Panc1 (cell line): ENCODE measurements at regions not wholly inside any gene's neighbourhood (a gene's known extent, or its start where the extent isn't known, plus 50 kb on each side); places are given as distances from the start of the nearest gene placed in this dataset.

Source experiments
- ATAC-seq: fragments of 200-7000 bp; cut with Tn5 transposase; 2 replicates; pipeline ENCODE4 v1.9.1; 2020; ENCODE audit warnings: mild to moderate bottlenecking, moderate library complexity
- BruUV-seq: library from RNA; stranded (reverse); fragments of 400-500 nt; replicated peaks from 2 replicates; lab custom pipeline; 2021; lab: Mats Ljungman, UMichigan
- CTCF ChIA-PET: fragments of 300-600 bp; sonication (Branson Sonifier 250); formaldehyde crosslinking; loops from one replicate; lab custom pipeline; 2022; ENCODE audit warnings: antibody characterized with exemption; lab: Charles Lee
- POLR2A ChIA-PET: fragments of 300-600 bp; sonication (Branson Sonifier 250); formaldehyde crosslinking; loops from one replicate; lab custom pipeline; 2022; ENCODE audit warnings: antibody characterized with exemption; lab: Charles Lee
- DNase-seq: peaks from one replicate; pipeline ENCODE4 v3.0.0-alpha.2; 2010; ENCODE audit warnings: low read depth, low spot score
- H3K27ac ChIP-seq: 2 replicates; pipeline ENCODE4 v1.5.1; 2011; ENCODE audit warnings: mild to moderate bottlenecking, low read length, inconsistent platforms
- H3K27me3 ChIP-seq: fragments of 200-500 bp; sonication (Bioruptor generic); 2 replicates; pipeline ENCODE4 v1.6.0; 2014; ENCODE audit warnings: low read length, inconsistent platforms; ENCODE audit not compliant: control insufficient read depth, insufficient read depth
- H3K36me3 ChIP-seq: fragments of 200-500 bp; sonication (Bioruptor generic); 2 replicates; pipeline ENCODE4 v1.5.1; 2014; ENCODE audit warnings: inconsistent platforms, mild to moderate bottlenecking, low read length, moderate library complexity; ENCODE audit not compliant: control insufficient read depth, insufficient read depth
- H3K4me1 ChIP-seq: 2 replicates; pipeline ENCODE4 v1.5.1; 2011; ENCODE audit warnings: inconsistent platforms, mild to moderate bottlenecking, low read length, moderate library complexity; ENCODE audit not compliant: control insufficient read depth, insufficient read depth
- H3K4me3 ChIP-seq, 2 experiments: 2 replicates each; pipeline ENCODE4 v1.5.1; 2011 to 2012; ENCODE audit warnings: low read depth in 2 of 2, low read length in 2 of 2, mild to moderate bottlenecking in 2 of 2, inconsistent platforms in 1 of 2, moderate library complexity in 1 of 2
- H3K9me3 ChIP-seq: fragments of 200-500 bp; sonication (Bioruptor generic); 2 replicates; pipeline ENCODE4 v1.5.1; 2014; ENCODE audit warnings: low read depth, mild to moderate bottlenecking, inconsistent platforms, low read length, moderate library complexity; ENCODE audit not compliant: control insufficient read depth, insufficient read depth
- CTCF ChIP-seq: fragments of 450-650 bp; IDR thresholded peaks from 2 replicates; pipeline ENCODE4 v1.5.1; 2017; ENCODE audit warnings: mild to moderate bottlenecking
- POLR2AphosphoS5 ChIP-seq: IDR thresholded peaks from 2 replicates; pipeline ENCODE4 v1.6.1; 2012; ENCODE audit warnings: mild to moderate bottlenecking, low read depth, low read length, moderate library complexity
- REST ChIP-seq, 2 experiments: IDR thresholded peaks; 2 replicates each; pipeline ENCODE4 v1.6.1; 2011 to 2012; ENCODE audit warnings: low read depth in 2 of 2, control low read depth in 1 of 2, low read length in 1 of 2, mild to moderate bottlenecking in 1 of 2, moderate library complexity in 1 of 2; ENCODE audit not compliant: insufficient read depth in 1 of 2
- SIN3A ChIP-seq: IDR thresholded peaks from 2 replicates; pipeline ENCODE4 v1.6.1; 2012; ENCODE audit warnings: low read depth, mild to moderate bottlenecking, low read length, moderate library complexity, borderline replicate concordance; ENCODE audit not compliant: insufficient read depth
- TCF7L2 ChIP-seq: IDR thresholded peaks from 2 replicates; pipeline ENCODE4 v1.6.1; 2011; ENCODE audit warnings: mild to moderate bottlenecking, low read depth, low read length, inconsistent platforms
- in situ Hi-C: cut with HindIII; loops from 2 replicates; pipeline ENCODE4 v1.10.0; 2016; ENCODE audit warnings: low sequenced_read_pairs, low pct_unique_long_range_greater_than_20kb
- intact Hi-C: fragments of 100-400 bp; cut with micrococcal nuclease; formaldehyde crosslinking; loops from one replicate; pipeline ENCODE4 v1.10.0; 2022; ENCODE audit not compliant: unreplicated experiment

- Histone ChIP-seq H3K4me1 (no peaks in the 10 kb centered on the region), H3K36me3 (no peaks in the 10 kb centered on the region), H3K9me3 (no peaks in the 10 kb centered on the region), H3K27me3 (no peaks in the 10 kb centered on the region), H3K27ac (no peak overlapping the region), H3K4me3 (no peak overlapping the region)
- ATAC-seq (no peak), DNase-seq (no peak)
- ChIA-PET POLR2A (interaction anchor here (0.6 kb wide), 1 partner anchor 27 kb away, joined by 3 read pairs; no protein-coding TSS in a partner anchor), CTCF (no interaction called here)
- TF ChIP-seq REST (IDR thresholded peaks at IDR 0.05; ENCODE audit: insufficient read depth in 1 of 2, low read depth in 2 of 2, low read length in 1 of 2) (no peak), CTCF (no peak), SIN3A (no peak), POLR2AphosphoS5 (no peak), TCF7L2 (no peak)
- intact Hi-C loops: no loop called here
- BruUV-seq: no TSS peak
- in situ Hi-C loops: no loop called here
Measured at GRCh38 chr6:67449602-67450001, 1185.5 kb upstream of the ADGRB3 start.

- no peak overlapping the region for H3K4me3 ChIP-seq
- no peak for TF ChIP-seq CTCF
- no peak for TF ChIP-seq TCF7L2
- no peak for TF ChIP-seq SIN3A
- TF ChIP-seq POLR2AphosphoS5: no peak
- TF ChIP-seq REST (IDR thresholded peaks at IDR 0.05; ENCODE audit: insufficient read depth in 1 of 2, low read depth in 2 of 2, low read length in 1 of 2): no peak
- no peaks in the 10 kb centered on the region for H3K4me1 ChIP-seq
- BruUV-seq: no TSS peak
- intact Hi-C loops: no loop called here
- ChIA-PET POLR2A (no interaction called here), CTCF (no interaction called here)
- no peaks in the 10 kb centered on the region for H3K27me3 ChIP-seq
- no peaks in the 10 kb centered on the region for H3K9me3 ChIP-seq
- in situ Hi-C loops: no loop called here
- no peaks in the 10 kb centered on the region; the same call in 1 of the 2 replicates for H3K36me3 ChIP-seq
- no peak for ATAC-seq
- no peak overlapping the region for H3K27ac ChIP-seq
- DNase-seq: no peak
Measured at GRCh38 chr6:67433124-67433523, 1202.0 kb upstream of the ADGRB3 start.
